HG03342 (cell line): ENCODE measurements at regions not wholly inside any gene's neighbourhood (a gene's known extent, or its start where the extent isn't known, plus 50 kb on each side); places are given as distances from the start of the nearest gene placed in this dataset.
"Not testable (repeated sequence)": the region's sequence is repeated elsewhere in the genome, so short reads cannot be mapped to it uniquely, and the experiment has no call there.

Source experiments
- ATAC-seq: cut with Tn5 transposase; IDR thresholded peaks from one replicate; pipeline ENCODE4 v1.9.1; 2021; ENCODE audit warnings: mild to moderate bottlenecking, moderate library complexity; ENCODE audit not compliant: unreplicated experiment

DNA sequence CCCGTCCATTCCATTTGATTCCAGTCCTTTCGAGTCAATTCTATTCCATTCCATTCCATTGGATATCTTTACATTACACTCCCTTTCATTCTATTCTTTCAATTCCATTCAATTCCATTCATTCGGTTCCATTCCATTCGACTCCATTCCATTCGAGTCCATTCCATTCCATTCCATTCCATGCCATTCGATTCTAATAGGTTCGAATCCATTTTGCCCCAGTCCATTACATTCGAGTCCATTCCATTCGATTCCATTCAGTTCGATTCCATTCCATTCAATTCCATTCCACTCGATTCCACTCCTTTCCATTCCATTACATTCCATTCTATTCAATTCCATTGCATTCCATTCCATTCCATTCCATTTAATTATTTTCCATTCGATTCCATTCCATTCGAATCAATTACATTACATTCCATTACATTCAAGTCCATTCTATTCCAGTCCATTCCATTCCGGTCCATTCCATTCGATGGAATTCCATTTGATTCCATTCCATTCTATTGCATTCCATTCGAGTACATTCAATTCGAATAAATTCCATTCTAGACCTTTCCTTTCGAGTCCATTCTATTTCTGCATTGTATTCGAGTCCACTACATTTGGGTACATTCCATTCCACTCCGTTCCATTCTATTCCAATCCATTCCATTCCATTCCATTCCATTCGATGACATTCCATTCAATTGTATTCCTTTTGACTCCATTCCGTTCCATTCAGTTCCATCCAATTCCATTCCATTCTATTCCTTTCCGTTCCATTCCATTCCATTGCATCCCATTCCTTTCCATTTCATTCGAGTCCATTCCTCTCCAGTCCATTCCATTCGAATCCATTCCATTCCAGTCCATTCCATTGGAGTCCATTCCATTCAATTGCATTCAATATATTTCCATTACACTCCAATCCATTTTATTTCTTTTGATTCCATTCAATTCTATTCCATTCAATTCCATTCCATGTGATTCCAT is 2604.8 kb upstream of the TPTE start:
- ATAC-seq, result no peak

GRCh38 chr21:7917729-7918128 is 2603.7 kb upstream of the TPTE start:
- ATAC-seq, result no peak

DNA sequence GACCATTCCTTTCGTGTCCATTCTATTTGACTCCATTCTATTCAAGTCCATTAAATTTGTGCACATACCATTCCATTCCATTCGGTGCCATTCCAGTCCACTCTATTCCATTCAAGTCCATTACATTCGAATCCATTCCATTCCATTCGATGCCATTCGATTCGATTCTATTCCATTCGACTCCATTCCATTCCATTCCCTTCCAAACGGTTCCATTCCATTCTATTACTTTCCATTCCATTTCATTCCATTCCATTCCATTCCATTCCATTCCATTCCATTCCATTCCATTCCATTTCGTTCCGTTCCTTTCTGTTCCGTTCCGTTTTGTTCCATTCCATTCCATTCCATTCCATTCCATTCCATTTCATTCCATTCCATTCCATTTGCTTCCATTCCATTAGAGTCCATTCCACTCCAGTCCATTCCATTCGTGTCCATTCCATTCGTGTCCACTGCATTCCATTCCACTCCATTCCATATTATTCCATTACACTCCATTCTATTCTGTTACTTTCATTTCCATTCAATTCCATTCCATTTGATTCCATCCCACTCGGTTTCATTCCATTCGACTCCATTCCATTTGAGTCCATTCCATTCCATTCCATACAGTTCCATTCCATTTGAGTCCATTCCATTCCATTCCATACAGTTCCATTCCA is 2595.3 kb upstream of the TPTE start:
- ATAC-seq, result peak; percentile 57

GRCh38 chr21:7928528-7928927 is 2592.9 kb upstream of the TPTE start:
- not testable (repeated sequence) for ATAC-seq

GRCh38 chr21:7929586-7929985 is 2591.8 kb upstream of the TPTE start:
- not testable (repeated sequence) for ATAC-seq

DNA sequence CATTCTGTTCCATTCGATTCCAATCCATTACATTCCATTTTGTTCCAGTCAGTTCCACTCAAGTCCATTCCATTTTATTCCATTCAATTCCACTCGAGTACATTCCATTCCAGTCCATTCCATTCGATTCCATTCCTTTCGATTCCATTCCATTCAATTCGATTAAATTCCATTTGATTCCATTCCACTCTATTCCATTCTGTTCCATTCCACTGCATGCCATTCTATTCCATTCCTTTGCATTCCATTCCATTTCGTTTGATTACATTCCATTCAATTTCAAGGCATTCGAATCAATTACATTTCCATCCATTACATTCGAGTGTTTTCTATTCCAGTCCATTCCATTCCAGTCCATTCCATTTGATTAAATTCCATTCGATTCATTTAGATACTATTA is 2590.9 kb upstream of the TPTE start:
- ATAC-seq, result not testable (repeated sequence)

- ATAC-seq, result not testable (repeated sequence)
Measured at GRCh38 chr21:7932113-7932512, 2589.3 kb upstream of the TPTE start.

DNA sequence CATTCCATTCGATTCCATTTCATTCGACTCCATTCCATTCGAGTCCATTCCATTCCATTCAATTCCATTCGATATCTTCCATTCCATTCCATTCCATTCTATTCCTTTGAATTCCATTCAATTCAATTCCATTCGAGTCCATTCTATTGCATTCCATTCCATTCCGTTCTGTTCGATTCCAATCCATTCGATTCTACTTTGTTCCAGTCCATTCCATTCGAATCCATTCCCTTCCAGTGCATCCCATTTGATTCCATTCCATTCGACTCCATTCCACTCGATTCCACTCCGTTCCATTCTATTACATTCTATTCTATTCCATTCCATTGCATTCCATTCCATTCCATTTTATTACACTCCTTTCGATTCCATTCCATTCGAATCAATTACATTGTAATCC is 2588.5 kb upstream of the TPTE start:
- ATAC-seq, result not testable (repeated sequence)

DNA sequence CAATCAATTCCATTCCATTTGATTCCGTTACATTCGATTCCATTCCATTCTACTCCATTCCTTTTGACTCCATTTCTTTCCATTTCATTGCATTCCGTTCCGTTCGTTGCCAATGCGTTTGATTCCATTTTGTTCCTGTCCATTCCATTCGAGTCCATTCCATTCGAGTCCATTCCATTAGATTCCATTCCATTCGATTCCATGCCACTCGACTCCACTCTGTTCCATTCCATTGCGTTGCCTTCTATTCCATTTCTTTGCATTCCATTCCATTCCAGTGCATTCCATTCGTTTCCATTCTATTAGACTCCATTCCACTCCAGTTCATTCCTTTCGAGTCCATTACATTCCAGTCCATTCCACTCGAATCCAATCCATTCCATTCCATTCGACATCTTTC is 2587.5 kb upstream of the TPTE start:
- no peak for ATAC-seq

DNA sequence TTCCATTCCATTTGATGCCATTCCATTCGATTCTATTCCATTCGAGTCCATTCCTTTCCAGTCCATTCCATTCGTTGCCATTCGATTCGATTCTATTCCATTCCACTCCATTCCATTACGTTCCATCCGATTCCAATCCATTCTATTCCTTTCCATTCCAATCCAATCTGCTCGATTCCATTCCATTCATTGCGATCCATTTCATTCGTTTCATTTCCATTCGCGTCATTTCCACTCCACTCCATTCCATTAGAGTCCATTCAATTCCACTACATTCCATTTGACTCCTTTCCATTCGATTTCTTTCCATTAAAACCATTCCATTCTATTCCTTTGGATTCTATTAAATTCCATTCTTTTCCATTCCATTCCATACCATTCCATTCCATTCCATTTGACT is 2584.1 kb upstream of the TPTE start:
- not testable (repeated sequence) for ATAC-seq

GRCh38 chr21:7938223-7938622 is 2583.2 kb upstream of the TPTE start:
- ATAC-seq, result not testable (repeated sequence)

GRCh38 chr21:7941432-7941831 is 2580.0 kb upstream of the TPTE start:
- not testable (repeated sequence) for ATAC-seq

DNA sequence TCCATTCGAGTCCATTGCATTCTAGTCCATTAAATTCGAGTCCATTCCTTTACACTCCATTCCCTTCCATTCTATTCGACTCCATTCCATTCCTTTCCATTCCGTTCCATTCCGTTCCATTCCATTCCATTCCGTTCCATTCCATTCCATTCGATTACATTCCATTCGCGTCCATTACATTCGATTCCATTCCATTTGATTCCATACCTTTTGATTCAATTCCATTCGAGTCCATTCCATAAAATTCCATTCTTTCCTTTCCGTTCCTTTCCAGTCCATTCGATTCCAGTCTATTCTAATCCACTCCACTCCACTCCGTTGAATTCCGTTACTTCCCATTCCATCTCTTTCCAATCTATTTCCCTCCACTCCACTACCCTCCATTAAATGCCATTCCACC is 2579.2 kb upstream of the TPTE start:
- not testable (repeated sequence) for ATAC-seq

- not testable (repeated sequence) for ATAC-seq
Measured at GRCh38 chr21:7943534-7943933, 2577.8 kb upstream of the TPTE start.

DNA sequence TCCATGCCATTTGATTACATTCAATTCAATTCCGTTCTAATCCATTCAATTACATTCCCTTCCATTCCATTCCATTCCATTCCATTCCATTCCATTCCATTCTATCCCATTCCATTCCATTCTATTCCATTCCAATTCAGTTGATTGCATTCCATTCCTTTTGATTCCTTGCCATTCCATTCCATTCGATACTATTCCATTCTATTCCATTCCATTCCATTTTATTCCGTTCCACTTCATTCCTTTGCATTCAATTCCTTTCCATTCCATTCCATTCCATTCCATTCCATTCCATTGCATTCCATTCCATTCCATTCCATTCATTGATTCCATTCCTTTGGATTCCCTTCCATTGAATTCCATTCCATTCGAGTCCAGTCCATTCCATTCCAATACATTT is 2574.0 kb upstream of the TPTE start:
- ATAC-seq, result no peak

GRCh38 chr21:7948727-7949126 is 2572.7 kb upstream of the TPTE start:
- ATAC-seq, result not testable (repeated sequence)

DNA sequence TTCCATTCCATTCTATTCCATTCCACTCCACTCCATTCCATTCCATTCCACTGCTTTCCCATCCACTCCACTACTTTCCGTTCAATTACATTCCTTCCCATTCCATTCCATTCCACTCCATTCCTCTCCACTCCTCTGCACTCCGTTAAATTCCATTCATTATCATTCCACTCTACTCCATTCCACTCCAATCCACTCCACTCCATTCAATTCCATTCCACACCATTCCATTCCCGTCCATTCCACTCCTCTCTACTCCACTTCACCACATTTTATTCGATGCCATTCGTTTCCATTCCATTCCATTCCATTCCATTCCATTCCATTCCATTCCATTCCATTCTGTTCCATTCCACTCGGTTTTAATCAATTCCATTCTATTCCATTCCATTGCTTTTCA is 2571.5 kb upstream of the TPTE start:
- not testable (repeated sequence) for ATAC-seq

DNA sequence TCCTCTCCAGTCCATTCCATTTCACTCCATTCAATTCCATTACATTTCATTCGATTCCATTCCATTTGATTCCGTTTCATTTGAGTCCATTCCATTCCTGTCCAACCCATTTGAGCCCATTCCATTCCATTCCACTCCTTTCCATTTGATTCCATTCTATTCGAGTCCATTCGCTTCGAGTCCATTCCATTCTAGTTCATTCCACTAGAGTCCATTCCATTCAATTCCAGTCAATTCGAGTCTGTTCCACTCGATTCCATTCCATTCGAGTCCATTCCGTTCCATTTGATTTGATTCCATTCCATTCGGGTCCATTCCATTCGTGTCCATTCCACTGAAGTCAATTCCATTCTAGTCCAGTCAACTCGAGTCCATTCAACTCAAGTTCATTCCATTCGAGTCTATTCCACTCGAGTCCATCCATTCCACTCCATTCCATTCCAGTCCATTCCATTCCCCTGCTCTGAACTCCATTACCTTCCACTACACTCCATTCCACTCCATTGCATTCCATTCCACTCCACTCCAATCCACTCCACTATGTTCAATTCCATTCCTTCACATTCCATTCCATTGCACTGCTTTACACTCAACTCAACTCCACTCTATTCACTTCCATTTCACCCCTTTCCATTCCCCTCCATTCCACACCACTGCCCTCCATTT is 2569.4 kb upstream of the TPTE start:
- ATAC-seq, result no peak

DNA sequence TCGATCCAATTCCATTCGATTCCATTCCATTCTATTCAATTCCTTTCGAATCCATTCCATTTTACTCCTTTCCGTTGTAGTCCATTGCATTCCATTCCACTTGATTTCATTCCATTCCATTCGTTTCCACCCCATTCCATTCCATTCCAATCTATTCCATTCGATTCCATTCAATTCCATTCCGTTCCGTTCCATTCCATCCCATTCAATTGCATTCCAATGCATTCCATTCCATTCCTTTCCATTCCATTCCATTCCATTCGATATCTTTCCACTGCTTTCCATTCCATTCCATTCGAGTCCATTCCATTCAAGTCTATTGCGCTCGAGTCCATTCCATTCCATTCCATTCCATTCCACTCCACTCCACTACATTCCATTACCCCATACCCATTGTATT is 2568.7 kb upstream of the TPTE start:
- no peak for ATAC-seq

DNA sequence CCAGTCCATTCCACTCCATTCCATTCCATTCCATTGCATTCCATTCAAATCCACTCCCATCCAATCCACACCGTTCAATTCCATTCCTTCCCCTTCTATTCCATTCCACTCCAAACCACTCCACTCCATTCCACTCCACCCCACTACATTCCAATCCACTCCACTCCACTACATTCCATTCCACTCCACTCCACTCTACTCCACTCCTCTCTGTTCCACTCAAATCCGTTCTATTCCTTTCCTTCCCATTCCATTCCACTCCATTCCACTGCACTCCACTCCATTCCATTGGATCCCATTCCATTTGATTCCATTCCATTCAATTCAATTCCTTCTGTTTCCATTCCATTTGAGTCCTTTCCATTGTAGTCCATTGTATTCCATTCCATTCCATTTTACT is 2568.3 kb upstream of the TPTE start:
- no peak for ATAC-seq

DNA sequence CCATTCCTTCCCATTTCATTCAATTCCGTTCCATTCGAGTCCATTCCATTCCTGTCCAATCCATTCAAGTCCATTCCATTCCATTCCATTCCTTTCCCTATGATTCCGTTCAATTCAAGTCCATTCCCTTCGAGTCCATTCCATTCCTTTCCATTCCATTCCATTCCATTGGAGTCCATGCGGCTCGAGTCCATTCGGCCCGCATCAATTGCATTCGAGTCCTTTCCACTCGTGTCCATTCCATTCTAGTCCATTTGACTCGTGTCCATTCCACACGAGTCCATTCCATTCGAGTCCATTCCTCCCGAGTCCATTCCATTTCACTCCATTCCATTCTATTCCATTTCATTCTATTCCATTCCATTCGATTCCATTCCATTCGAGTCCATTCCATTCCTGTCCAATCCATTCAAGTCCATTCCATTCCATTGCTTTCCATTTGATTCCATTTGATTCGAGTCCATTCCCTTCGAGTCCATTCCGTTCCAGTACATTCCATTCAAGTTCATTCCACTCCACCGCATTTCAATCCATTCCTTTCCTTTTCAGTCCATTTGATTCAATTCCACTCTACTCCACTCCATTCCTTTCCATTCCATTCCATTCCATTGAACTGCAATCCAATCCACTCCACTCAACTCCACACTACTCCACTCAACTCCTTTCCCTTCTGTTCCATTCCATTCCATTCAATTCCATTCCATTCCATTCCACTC is 2565.9 kb upstream of the TPTE start:
- ATAC-seq, result not testable (repeated sequence)
